HPDE6-E6E7 (cell line): ENCODE measurements at regions not wholly inside any gene's neighbourhood (a gene's known extent, or its start where the extent isn't known, plus 50 kb on each side); places are given as distances from the start of the nearest gene placed in this dataset.

Source experiments
- DNase-seq: peaks from one replicate; pipeline ENCODE4 v3.0.0; 2011; ENCODE audit warnings: missing footprints; ENCODE audit errors: extremely low spot score

- no peak for DNase-seq
These were observed 288.6 kb downstream of the ELAVL2 start for GRCh38 chr9:23537192-23538066.

- no peak for DNase-seq
These were observed 288.0 kb downstream of the ELAVL2 start for GRCh38 chr9:23538067-23538402.

GRCh38 chr9:23538461-23539003 lies 287.5 kb downstream of the ELAVL2 start:
- DNase-seq: no peak

- no peak for DNase-seq
These were observed 286.7 kb downstream of the ELAVL2 start for GRCh38 chr9:23539311-23539710.

GRCh38 chr9:23541976-23542375 lies 284.1 kb downstream of the ELAVL2 start:
- no peak for DNase-seq

GRCh38 chr9:23542438-23542837 lies 283.6 kb downstream of the ELAVL2 start:
- no peak for DNase-seq

- DNase-seq: no peak
These were observed 283.1 kb downstream of the ELAVL2 start for GRCh38 chr9:23542927-23543326.

- DNase-seq: peak; percentile 53
These were observed 282.6 kb downstream of the ELAVL2 start for GRCh38 chr9:23543419-23543818.

- DNase-seq: no peak
These were observed 280.3 kb downstream of the ELAVL2 start for GRCh38 chr9:23545728-23546127.

- no peak for DNase-seq
These were observed 274.7 kb downstream of the ELAVL2 start for GRCh38 chr9:23551311-23551721.

- no peak for DNase-seq
These were observed 273.9 kb downstream of the ELAVL2 start for GRCh38 chr9:23551929-23552707.

- DNase-seq: no peak
These were observed 273.0 kb downstream of the ELAVL2 start for GRCh38 chr9:23552876-23553601.

GRCh38 chr9:23554686-23555085 lies 271.4 kb downstream of the ELAVL2 start:
- no peak for DNase-seq

GRCh38 chr9:23555851-23556250 lies 270.2 kb downstream of the ELAVL2 start:
- no peak for DNase-seq

GRCh38 chr9:23556459-23556858 lies 269.6 kb downstream of the ELAVL2 start:
- DNase-seq: no peak

GRCh38 chr9:23557689-23558088 lies 268.4 kb downstream of the ELAVL2 start:
- no peak for DNase-seq

GRCh38 chr9:23559522-23559921 lies 266.5 kb downstream of the ELAVL2 start:
- no peak for DNase-seq

- no peak for DNase-seq
These were observed 262.5 kb downstream of the ELAVL2 start for GRCh38 chr9:23563517-23563916.

GRCh38 chr9:23567516-23568165 lies 258.4 kb downstream of the ELAVL2 start:
- DNase-seq: no peak

- DNase-seq: no peak
These were observed 254.5 kb downstream of the ELAVL2 start for GRCh38 chr9:23571414-23572104.

GRCh38 chr9:23573800-23574199 lies 252.2 kb downstream of the ELAVL2 start:
- no peak for DNase-seq
